PC-9 (cell line): ENCODE measurements at regions not wholly inside any gene's neighbourhood (a gene's known extent, or its start where the extent isn't known, plus 50 kb on each side); places are given as distances from the start of the nearest gene placed in this dataset.

Experiments used
- CTCF ChIP-seq: fragments of 200-600 bp; sonication (generic); conservative IDR thresholded peaks from 2 replicates; pipeline ENCODE4 v1.6.1; 2017; ENCODE audit warnings: mixed run types, antibody characterized with exemption, mild to moderate bottlenecking, moderate library complexity
- EZH2 ChIP-seq: fragments of 200-600 bp; sonication (generic); IDR thresholded peaks from 2 replicates; pipeline ENCODE4 v1.8.0; 2017; ENCODE audit warnings: antibody characterized with exemption, low read depth

- TF ChIP-seq CTCF, result no peak
- TF ChIP-seq EZH2, result no peak
Measured at GRCh38 chr4:129246910-129247461, 151.0 kb downstream of the C4orf33 start.
